ENCODE measurements at regions not wholly inside any gene's neighbourhood (a gene's known extent, or its start where the extent isn't known, plus 50 kb on each side); places are given as distances from the start of the nearest gene placed in this dataset.

GRCh38 chr1:88179943-88180342, 504.1 kb upstream of the PKN2 start:
- no peaks in the 10 kb centered on the region for H3K9me2 ChIP-seq (ENCODE audit: low read depth, low read length)
- H3K4me3 ChIP-seq (ENCODE audit: low read depth, low read length, poor library complexity, severe bottlenecking), result no peak overlapping the region
- no peak for TF ChIP-seq CTCF (IDR thresholded peaks at IDR 0.05; ENCODE audit: low read length)
- no peak for TF ChIP-seq EZH2 (IDR thresholded peaks at IDR 0.05; ENCODE audit: borderline replicate concordance, low read length)
- H3K4me2 ChIP-seq (ENCODE audit: low read length), result no peak overlapping the region
- H3K27ac ChIP-seq (ENCODE audit: low read depth, low read length, poor library complexity, severe bottlenecking), result no peak overlapping the region
- H3K9me3 ChIP-seq (ENCODE audit: low read length), result no peaks in the 10 kb centered on the region
- no peaks in the 10 kb centered on the region for H4K20me1 ChIP-seq (ENCODE audit: insufficient read depth, low read length)
- no peaks in the 10 kb centered on the region for H3K4me1 ChIP-seq (ENCODE audit: insufficient read depth, low read length, severe bottlenecking)
- H3K36me3 ChIP-seq (ENCODE audit: insufficient read depth, low read length), result no peaks in the 10 kb centered on the region
- H3K27me3 ChIP-seq (ENCODE audit: insufficient read depth, low read length), result no peaks in the 10 kb centered on the region
- no peak overlapping the region for H3K9ac ChIP-seq (ENCODE audit: low read length)
- H3F3A ChIP-seq (ENCODE audit: insufficient read depth, low read length), result no peaks in the 10 kb centered on the region
- H3K79me2 ChIP-seq (ENCODE audit: insufficient read depth, low read length), result no peaks in the 10 kb centered on the region
- no peak overlapping the region for H2AFZ ChIP-seq (ENCODE audit: low read length)

GRCh38 chr1:88180449-88181108, 503.5 kb upstream of the PKN2 start:
- no peak overlapping the region for H3K27ac ChIP-seq (ENCODE audit: low read depth, low read length, poor library complexity, severe bottlenecking)
- no peaks in the 10 kb centered on the region for H3K79me2 ChIP-seq (ENCODE audit: insufficient read depth, low read length)
- no peak overlapping the region for H2AFZ ChIP-seq (ENCODE audit: low read length)
- TF ChIP-seq EZH2 (IDR thresholded peaks at IDR 0.05; ENCODE audit: borderline replicate concordance, low read length) (no peak), CTCF (IDR thresholded peaks at IDR 0.05; ENCODE audit: low read length) (peak; percentile 81)
- no peaks in the 10 kb centered on the region for H3K27me3 ChIP-seq (ENCODE audit: insufficient read depth, low read length)
- H3K4me1 ChIP-seq (ENCODE audit: insufficient read depth, low read length, severe bottlenecking), result no peaks in the 10 kb centered on the region
- H3K9me2 ChIP-seq (ENCODE audit: low read depth, low read length), result no peaks in the 10 kb centered on the region
- no peaks in the 10 kb centered on the region for H3F3A ChIP-seq (ENCODE audit: insufficient read depth, low read length)
- no peak overlapping the region for H3K4me2 ChIP-seq (ENCODE audit: low read length)
- H4K20me1 ChIP-seq (ENCODE audit: insufficient read depth, low read length), result no peaks in the 10 kb centered on the region
- H3K4me3 ChIP-seq (ENCODE audit: low read depth, low read length, poor library complexity, severe bottlenecking), result no peak overlapping the region
- H3K9ac ChIP-seq (ENCODE audit: low read length), result no peak overlapping the region
- no peaks in the 10 kb centered on the region for H3K36me3 ChIP-seq (ENCODE audit: insufficient read depth, low read length)
- H3K9me3 ChIP-seq (ENCODE audit: low read length), result no peaks in the 10 kb centered on the region

GRCh38 chr1:88186911-88187310, 497.2 kb upstream of the PKN2 start:
- no peaks in the 10 kb centered on the region for H3K9me3 ChIP-seq (ENCODE audit: low read length)
- no peak overlapping the region for H3K27ac ChIP-seq (ENCODE audit: low read depth, low read length, poor library complexity, severe bottlenecking)
- H2AFZ ChIP-seq (ENCODE audit: low read length), result no peak overlapping the region

More at GRCh38 chr1:88186911-88187310, 497.2 kb upstream of the PKN2 start:
- H3K4me2 ChIP-seq (ENCODE audit: low read length), result no peak overlapping the region
- no peaks in the 10 kb centered on the region for H3F3A ChIP-seq (ENCODE audit: insufficient read depth, low read length)
- no peak overlapping the region for H3K4me3 ChIP-seq (ENCODE audit: low read depth, low read length, poor library complexity, severe bottlenecking)
- no peak overlapping the region for H3K9ac ChIP-seq (ENCODE audit: low read length)
- H3K4me1 ChIP-seq (ENCODE audit: insufficient read depth, low read length, severe bottlenecking), result no peaks in the 10 kb centered on the region
- H3K27me3 ChIP-seq (ENCODE audit: insufficient read depth, low read length), result no peaks in the 10 kb centered on the region
- no peaks in the 10 kb centered on the region for H3K9me2 ChIP-seq (ENCODE audit: low read depth, low read length)
- H3K79me2 ChIP-seq (ENCODE audit: insufficient read depth, low read length), result no peaks in the 10 kb centered on the region
- H4K20me1 ChIP-seq (ENCODE audit: insufficient read depth, low read length), result no peaks in the 10 kb centered on the region
- H3K36me3 ChIP-seq (ENCODE audit: insufficient read depth, low read length), result no peaks in the 10 kb centered on the region
- TF ChIP-seq EZH2 (IDR thresholded peaks at IDR 0.05; ENCODE audit: borderline replicate concordance, low read length) (no peak), CTCF (IDR thresholded peaks at IDR 0.05; ENCODE audit: low read length) (no peak)

Measured in OCI-LY1 (cell line).